Brain microvascular endothelial cell (primary cell): ENCODE measurements at regions not wholly inside any gene's neighbourhood (a gene's known extent, or its start where the extent isn't known, plus 50 kb on each side); places are given as distances from the start of the nearest gene placed in this dataset.

ENCODE experiments used
- DNase-seq: peaks from one replicate; pipeline ENCODE4 v3.0.0-alpha.2; 2020
- H3K27ac ChIP-seq: fragments of 250-450 bp; sonication (Bioruptor Pico); 2 replicates; pipeline ENCODE4 v1.5.1; 2020; ENCODE audit warnings: mild to moderate bottlenecking, moderate library complexity
- H3K27me3 ChIP-seq: fragments of 250-450 bp; sonication (Bioruptor Pico); replicated peaks from 2 replicates; pipeline ENCODE4 v1.5.1; 2020; ENCODE audit warnings: mild to moderate bottlenecking
- H3K36me3 ChIP-seq: fragments of 250-450 bp; sonication (Bioruptor Pico); replicated peaks from 2 replicates; pipeline ENCODE4 v1.5.1; 2020; ENCODE audit warnings: mild to moderate bottlenecking
- H3K4me3 ChIP-seq: 2 replicates; pipeline ENCODE4 v1.5.1; 2011; ENCODE audit warnings: low read depth, mild to moderate bottlenecking, control low read depth, low read length, moderate library complexity
- in situ Hi-C: cut with HindIII; loops from 2 replicates; pipeline ENCODE4 v1.10.0; 2017; ENCODE audit warnings: low sequenced_read_pairs, low pct_ligation_motif_present
- TF ChIP-seq, protein P1 (sequence below): IDR thresholded peaks from 2 replicates; pipeline ENCODE4 v1.5.1; 2011; ENCODE audit warnings: low read depth, mild to moderate bottlenecking, moderate library complexity, low read length, control low read depth, inconsistent platforms; ENCODE audit errors: missing control alignments

GRCh38 chr13:90880790-90881189 is 466.7 kb upstream of the MIR17HG start:
- TF ChIP-seq, protein P1, sequence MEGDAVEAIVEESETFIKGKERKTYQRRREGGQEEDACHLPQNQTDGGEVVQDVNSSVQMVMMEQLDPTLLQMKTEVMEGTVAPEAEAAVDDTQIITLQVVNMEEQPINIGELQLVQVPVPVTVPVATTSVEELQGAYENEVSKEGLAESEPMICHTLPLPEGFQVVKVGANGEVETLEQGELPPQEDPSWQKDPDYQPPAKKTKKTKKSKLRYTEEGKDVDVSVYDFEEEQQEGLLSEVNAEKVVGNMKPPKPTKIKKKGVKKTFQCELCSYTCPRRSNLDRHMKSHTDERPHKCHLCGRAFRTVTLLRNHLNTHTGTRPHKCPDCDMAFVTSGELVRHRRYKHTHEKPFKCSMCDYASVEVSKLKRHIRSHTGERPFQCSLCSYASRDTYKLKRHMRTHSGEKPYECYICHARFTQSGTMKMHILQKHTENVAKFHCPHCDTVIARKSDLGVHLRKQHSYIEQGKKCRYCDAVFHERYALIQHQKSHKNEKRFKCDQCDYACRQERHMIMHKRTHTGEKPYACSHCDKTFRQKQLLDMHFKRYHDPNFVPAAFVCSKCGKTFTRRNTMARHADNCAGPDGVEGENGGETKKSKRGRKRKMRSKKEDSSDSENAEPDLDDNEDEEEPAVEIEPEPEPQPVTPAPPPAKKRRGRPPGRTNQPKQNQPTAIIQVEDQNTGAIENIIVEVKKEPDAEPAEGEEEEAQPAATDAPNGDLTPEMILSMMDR: no peak
- Histone ChIP-seq H3K4me3 (no peak overlapping the region), H3K27me3 (no peaks in the 10 kb centered on the region), H3K27ac (no peak overlapping the region), H3K36me3 (no peaks in the 10 kb centered on the region)
- in situ Hi-C loops: no loop called here
- DNase-seq: no peak

DNA sequence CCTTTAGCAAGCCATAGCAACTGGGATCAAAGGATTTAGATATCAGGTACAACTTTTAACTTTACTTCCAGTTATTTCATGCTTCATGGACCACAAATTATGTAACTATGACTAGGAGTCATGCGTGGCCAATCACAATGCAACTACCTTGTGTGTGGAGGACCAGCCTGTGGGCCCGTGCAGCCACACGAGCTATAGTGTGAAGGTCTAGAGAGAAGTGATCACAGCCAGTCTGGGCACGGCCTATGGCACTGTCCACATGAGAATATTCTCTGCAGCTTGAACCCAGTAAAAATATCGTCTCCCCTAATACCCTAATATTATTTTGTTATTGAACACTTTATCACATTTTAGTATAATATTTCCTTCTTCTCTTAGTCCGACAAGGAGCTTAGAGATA is 464.9 kb upstream of the MIR17HG start:
- H3K27ac ChIP-seq: no peak overlapping the region
- DNase-seq: no peak
- TF ChIP-seq, protein P1: no peak
- H3K27me3 ChIP-seq: no peaks in the 10 kb centered on the region
- H3K36me3 ChIP-seq: no peaks in the 10 kb centered on the region
- no peak overlapping the region for H3K4me3 ChIP-seq
- in situ Hi-C loops: no loop called here

GRCh38 chr13:90883592-90883991 is 463.9 kb upstream of the MIR17HG start:
- Histone ChIP-seq H3K36me3 (no peaks in the 10 kb centered on the region), H3K27me3 (no peaks in the 10 kb centered on the region), H3K4me3 (no peak overlapping the region), H3K27ac (no peak overlapping the region)
- no peak for DNase-seq
- in situ Hi-C loops: no loop called here
- TF ChIP-seq, protein P1: no peak

DNA sequence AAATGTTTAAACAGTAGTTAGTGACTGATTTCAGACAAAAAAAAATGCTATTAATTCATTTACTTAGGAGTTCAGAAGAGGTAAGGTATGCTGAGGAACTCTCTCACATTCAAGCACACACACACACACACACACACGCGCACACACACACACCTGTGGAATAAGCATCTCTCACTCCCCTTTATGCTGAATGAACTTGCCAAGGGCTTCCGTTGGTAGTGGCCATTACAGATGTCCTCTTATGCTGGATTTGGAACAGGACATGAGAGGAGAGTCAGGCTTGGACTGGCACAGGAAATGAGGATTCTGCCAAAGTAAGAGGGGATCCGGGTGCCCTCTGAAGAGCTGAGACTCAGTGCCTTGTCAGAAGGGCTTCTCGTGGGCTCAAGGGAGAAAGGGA is 463.4 kb upstream of the MIR17HG start:
- no peak overlapping the region for H3K4me3 ChIP-seq
- TF ChIP-seq, protein P1: no peak
- H3K27me3 ChIP-seq: no peaks in the 10 kb centered on the region
- no peaks in the 10 kb centered on the region for H3K36me3 ChIP-seq
- H3K27ac ChIP-seq: no peak overlapping the region
- in situ Hi-C loops: no loop called here
- no peak for DNase-seq

- no peak overlapping the region for H3K4me3 ChIP-seq
- H3K27ac ChIP-seq: no peak overlapping the region
- TF ChIP-seq, protein P1: no peak
- in situ Hi-C loops: no loop called here
- DNase-seq: no peak
- no peaks in the 10 kb centered on the region for H3K36me3 ChIP-seq
- H3K27me3 ChIP-seq: no peaks in the 10 kb centered on the region
Observed at GRCh38 chr13:90889906-90890834, 457.3 kb upstream of the MIR17HG start.
